ENCODE measurements at regions not wholly inside any gene's neighbourhood (a gene's known extent, or its start where the extent isn't known, plus 50 kb on each side); places are given as distances from the start of the nearest gene placed in this dataset.

DNA sequence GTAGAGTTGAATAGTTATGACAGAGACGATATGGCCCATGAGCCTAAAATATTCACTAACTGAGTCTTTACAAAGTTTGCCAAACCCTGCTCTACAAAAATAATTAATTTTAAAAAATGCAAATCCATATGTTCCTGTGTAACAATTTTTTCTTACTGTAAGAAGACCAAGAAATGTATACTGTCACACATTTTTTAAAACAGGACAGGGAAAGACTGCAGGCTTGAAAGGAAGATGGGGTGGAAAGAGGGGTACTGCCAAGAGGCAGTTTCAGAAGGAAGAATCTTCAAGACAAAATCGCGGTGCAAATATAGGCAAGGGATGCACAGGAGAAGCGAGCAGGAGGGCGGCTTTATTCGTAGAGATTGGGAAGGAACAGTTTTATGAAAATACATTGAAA is 115.7 kb upstream of the KLHL1 start:
- no peak overlapping the region for H3K4me2 ChIP-seq (ENCODE audit: insufficient read depth, low read length)
- TF ChIP-seq EZH2 (IDR thresholded peaks at IDR 0.05; ENCODE audit: borderline replicate concordance, low read depth, low read length, severe bottlenecking) (no peak), MYC (IDR thresholded peaks at IDR 0.05; ENCODE audit: low read depth, low read length) (no peak), GATA2 (IDR thresholded peaks at IDR 0.05; ENCODE audit: insufficient read depth, insufficient read length, low read depth, low read length) (no peak), POLR2A (IDR thresholded peaks at IDR 0.05; ENCODE audit: low read depth, low read length) (no peak), FOS (IDR thresholded peaks at IDR 0.05; ENCODE audit: borderline replicate concordance, insufficient read depth, low read length) (no peak), POLR2AphosphoS5 (IDR thresholded peaks at IDR 0.05; ENCODE audit: insufficient read depth, low read depth, low read length) (no peak), JUN (IDR thresholded peaks at IDR 0.05; ENCODE audit: borderline replicate concordance, insufficient read depth, insufficient read length, low read depth) (no peak), MAX (IDR thresholded peaks at IDR 0.05; ENCODE audit: insufficient read depth, insufficient read length) (no peak)
- TF ChIP-seq, protein P1, sequence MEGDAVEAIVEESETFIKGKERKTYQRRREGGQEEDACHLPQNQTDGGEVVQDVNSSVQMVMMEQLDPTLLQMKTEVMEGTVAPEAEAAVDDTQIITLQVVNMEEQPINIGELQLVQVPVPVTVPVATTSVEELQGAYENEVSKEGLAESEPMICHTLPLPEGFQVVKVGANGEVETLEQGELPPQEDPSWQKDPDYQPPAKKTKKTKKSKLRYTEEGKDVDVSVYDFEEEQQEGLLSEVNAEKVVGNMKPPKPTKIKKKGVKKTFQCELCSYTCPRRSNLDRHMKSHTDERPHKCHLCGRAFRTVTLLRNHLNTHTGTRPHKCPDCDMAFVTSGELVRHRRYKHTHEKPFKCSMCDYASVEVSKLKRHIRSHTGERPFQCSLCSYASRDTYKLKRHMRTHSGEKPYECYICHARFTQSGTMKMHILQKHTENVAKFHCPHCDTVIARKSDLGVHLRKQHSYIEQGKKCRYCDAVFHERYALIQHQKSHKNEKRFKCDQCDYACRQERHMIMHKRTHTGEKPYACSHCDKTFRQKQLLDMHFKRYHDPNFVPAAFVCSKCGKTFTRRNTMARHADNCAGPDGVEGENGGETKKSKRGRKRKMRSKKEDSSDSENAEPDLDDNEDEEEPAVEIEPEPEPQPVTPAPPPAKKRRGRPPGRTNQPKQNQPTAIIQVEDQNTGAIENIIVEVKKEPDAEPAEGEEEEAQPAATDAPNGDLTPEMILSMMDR (IDR thresholded peaks at IDR 0.05; ENCODE audit: extremely low read depth in 1 of 2, insufficient read depth in 1 of 2, low read depth in 1 of 2, low read length in 2 of 2) = no peak
- POLR2A ChIA-PET = no interaction called here
- H3K4me3 ChIP-seq (replicated peaks in 1 of 3; ENCODE audit: insufficient read depth in 1 of 3, low read depth in 1 of 3, low read length in 3 of 3) = no peak overlapping the region
- FAIRE-seq (no peak), DNase-seq (ENCODE audit: low read depth, low spot score) (no peak)
- H3K4me1 ChIP-seq (ENCODE audit: control insufficient read depth, extremely low read depth, insufficient read depth, low read length) = no peaks in the 10 kb centered on the region
- H3K79me2 ChIP-seq (ENCODE audit: control insufficient read depth, insufficient read depth, low read length) = no peaks in the 10 kb centered on the region
- BruUV-seq (replicated peaks) = no TSS peak
- no peaks in the 10 kb centered on the region for H3K27me3 ChIP-seq (ENCODE audit: control insufficient read depth in 2 of 2, insufficient read depth in 2 of 2, low read length in 2 of 2)
- no peak overlapping the region for H2AFZ ChIP-seq (ENCODE audit: low read depth, low read length)
- CTCF ChIA-PET = no interaction called here
- no peak overlapping the region for H3K27ac ChIP-seq (ENCODE audit: insufficient read depth, low read depth, low read length)
- no peaks in the 10 kb centered on the region for H3K36me3 ChIP-seq (ENCODE audit: control insufficient read depth in 2 of 2, extremely low read depth in 1 of 2, insufficient read depth in 2 of 2, low read length in 2 of 2)
- H3K9me3 ChIP-seq (replicated peaks; ENCODE audit: control insufficient read depth, insufficient read depth, low read length) = no peaks in the 10 kb centered on the region
- intact Hi-C loops (cut with micrococcal nuclease) (no loop called here), dilution Hi-C loops (cut with MboI; ENCODE audit: extremely low pct_ligation_motif_present, low sequenced_read_pairs) (no loop called here)
- no peaks in the 10 kb centered on the region for H3K9me1 ChIP-seq (replicated peaks; ENCODE audit: control insufficient read depth, extremely low read depth, insufficient read depth, low read length)
- no peak overlapping the region for H3K9ac ChIP-seq (replicated peaks; ENCODE audit: extremely low read depth, insufficient read depth, low read length)
- no peaks in the 10 kb centered on the region for H4K20me1 ChIP-seq (replicated peaks; ENCODE audit: control insufficient read depth, extremely low read depth, insufficient read depth, low read length)
